Astrocyte (in vitro differentiated cells and primary cell): ENCODE measurements at regions not wholly inside any gene's neighbourhood (a gene's known extent, or its start where the extent isn't known, plus 50 kb on each side); places are given as distances from the start of the nearest gene placed in this dataset.

Experiments
- DNase-seq: peaks from one replicate; pipeline ENCODE4 v3.0.0-alpha.2; 2010; ENCODE audit warnings: low read depth
- FAIRE-seq: peaks from 2 replicates; lab custom pipeline; 2011; peaks lifted over from hg19 to GRCh38; lab: Jason Lieb, UNC
- H2AFZ ChIP-seq: 2 replicates; pipeline ENCODE4 v1.6.0; 2012; ENCODE audit warnings: low read depth, low read length, inconsistent platforms
- H3K27ac ChIP-seq: 2 replicates; pipeline ENCODE4 v1.5.1; 2011; ENCODE audit warnings: low read depth, low read length, inconsistent platforms
- H3K27me3 ChIP-seq: 2 replicates; pipeline ENCODE4 v1.6.0; 2011; ENCODE audit warnings: low read length, inconsistent platforms; ENCODE audit not compliant: insufficient read depth
- H3K36me3 ChIP-seq: 2 replicates; pipeline ENCODE4 v1.5.1; 2011; ENCODE audit warnings: low read length, inconsistent platforms; ENCODE audit not compliant: insufficient read depth
- H3K4me1 ChIP-seq: 2 replicates; pipeline ENCODE4 v1.5.1; 2011; ENCODE audit warnings: low read length, inconsistent platforms; ENCODE audit not compliant: insufficient read depth
- H3K4me2 ChIP-seq: 2 replicates; pipeline ENCODE4 v1.6.0; 2012; ENCODE audit warnings: low read length, inconsistent platforms
- H3K4me3 ChIP-seq: 2 replicates; pipeline ENCODE4 v1.5.1; 2011; ENCODE audit warnings: low read depth, mild to moderate bottlenecking, low read length, inconsistent platforms; ENCODE audit not compliant: insufficient read depth
- H3K79me2 ChIP-seq: 2 replicates; pipeline ENCODE4 v1.6.0; 2012; ENCODE audit warnings: mild to moderate bottlenecking, low read length, inconsistent platforms; ENCODE audit not compliant: insufficient read depth
- H3K9ac ChIP-seq: 2 replicates; pipeline ENCODE4 v1.6.0; 2012; ENCODE audit warnings: mild to moderate bottlenecking, low read length, inconsistent platforms
- H3K9me3 ChIP-seq: 2 replicates; pipeline ENCODE4 v1.5.1; 2012; ENCODE audit warnings: low read depth, mild to moderate bottlenecking, low read length, inconsistent platforms; ENCODE audit not compliant: insufficient read depth
- H4K20me1 ChIP-seq: 2 replicates; pipeline ENCODE4 v1.6.0; 2012; ENCODE audit warnings: low read length, inconsistent platforms; ENCODE audit not compliant: insufficient read depth
- H3K27ac Mint-ChIP-seq: one replicate; pipeline ENCODE4 v1.8.0; 2021; ENCODE audit warnings: mild to moderate bottlenecking, mixed read lengths; ENCODE audit not compliant: unreplicated experiment
- H3K27me3 Mint-ChIP-seq: one replicate; pipeline ENCODE4 v1.8.0; 2021; ENCODE audit warnings: low read depth, mixed read lengths; ENCODE audit not compliant: unreplicated experiment
- H3K36me3 Mint-ChIP-seq: one replicate; pipeline ENCODE4 v1.8.0; 2021; ENCODE audit warnings: low read depth, mixed read lengths; ENCODE audit not compliant: unreplicated experiment
- H3K4me1 Mint-ChIP-seq: one replicate; pipeline ENCODE4 v1.8.0; 2021; ENCODE audit warnings: low read depth, mixed read lengths; ENCODE audit not compliant: unreplicated experiment
- H3K4me3 Mint-ChIP-seq: one replicate; pipeline ENCODE4 v1.8.0; 2021; ENCODE audit warnings: mild to moderate bottlenecking, moderate library complexity, mixed read lengths; ENCODE audit not compliant: unreplicated experiment
- H3K9me3 Mint-ChIP-seq: one replicate; pipeline ENCODE4 v1.8.0; 2021; ENCODE audit warnings: mild to moderate bottlenecking, mixed read lengths; ENCODE audit not compliant: unreplicated experiment
- EZH2 ChIP-seq: IDR thresholded peaks from 2 replicates; pipeline ENCODE4 v1.6.1; 2012; ENCODE audit warnings: mild to moderate bottlenecking, low read length, inconsistent platforms; ENCODE audit not compliant: insufficient read depth
- TF ChIP-seq, protein P1 (sequence below): IDR thresholded peaks from 2 replicates; pipeline ENCODE4 v1.5.1; 2011; ENCODE audit warnings: low read depth, mild to moderate bottlenecking, inconsistent platforms, low read length, moderate library complexity; ENCODE audit not compliant: insufficient read depth

DNA sequence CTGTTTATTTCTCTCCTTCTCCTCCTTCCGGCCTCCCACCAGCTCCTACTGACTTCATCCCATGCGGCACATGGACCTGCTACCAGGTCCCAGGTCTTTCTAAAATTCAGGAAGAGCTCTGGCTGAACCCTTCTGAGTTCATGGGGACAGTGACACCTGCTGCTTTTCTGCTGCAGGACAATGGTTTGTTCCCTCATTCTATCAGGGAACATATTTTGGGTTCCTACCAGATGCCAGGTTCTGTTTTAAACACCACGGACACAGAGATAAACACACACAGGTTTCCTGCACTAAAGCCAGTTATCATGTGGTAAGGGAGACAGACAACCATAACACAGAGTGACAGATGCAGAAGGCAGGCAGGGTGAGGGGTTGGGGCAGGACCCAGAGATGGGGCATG lies 114.0 kb upstream of the RAB4A start:
- no peaks in the 10 kb centered on the region for H3K4me1 ChIP-seq
- no peaks in the 10 kb centered on the region for H3K36me3 ChIP-seq
- no peak overlapping the region for H3K4me3 ChIP-seq
- Mint-ChIP-seq H3K27ac (no peak overlapping the region), H3K4me3 (no peak overlapping the region), H3K27me3 (peaks cover 51% of the 10 kb centered on the region), H3K4me1 (peaks cover 4% of the 10 kb centered on the region), H3K36me3 (no peaks in the 10 kb centered on the region), H3K9me3 (no peaks in the 10 kb centered on the region)
- H3K27ac ChIP-seq: no peak overlapping the region
- DNase-seq (no peak), FAIRE-seq (no peak)
- no peaks in the 10 kb centered on the region for H4K20me1 ChIP-seq
- H2AFZ ChIP-seq: no peak overlapping the region
- TF ChIP-seq, protein P1, sequence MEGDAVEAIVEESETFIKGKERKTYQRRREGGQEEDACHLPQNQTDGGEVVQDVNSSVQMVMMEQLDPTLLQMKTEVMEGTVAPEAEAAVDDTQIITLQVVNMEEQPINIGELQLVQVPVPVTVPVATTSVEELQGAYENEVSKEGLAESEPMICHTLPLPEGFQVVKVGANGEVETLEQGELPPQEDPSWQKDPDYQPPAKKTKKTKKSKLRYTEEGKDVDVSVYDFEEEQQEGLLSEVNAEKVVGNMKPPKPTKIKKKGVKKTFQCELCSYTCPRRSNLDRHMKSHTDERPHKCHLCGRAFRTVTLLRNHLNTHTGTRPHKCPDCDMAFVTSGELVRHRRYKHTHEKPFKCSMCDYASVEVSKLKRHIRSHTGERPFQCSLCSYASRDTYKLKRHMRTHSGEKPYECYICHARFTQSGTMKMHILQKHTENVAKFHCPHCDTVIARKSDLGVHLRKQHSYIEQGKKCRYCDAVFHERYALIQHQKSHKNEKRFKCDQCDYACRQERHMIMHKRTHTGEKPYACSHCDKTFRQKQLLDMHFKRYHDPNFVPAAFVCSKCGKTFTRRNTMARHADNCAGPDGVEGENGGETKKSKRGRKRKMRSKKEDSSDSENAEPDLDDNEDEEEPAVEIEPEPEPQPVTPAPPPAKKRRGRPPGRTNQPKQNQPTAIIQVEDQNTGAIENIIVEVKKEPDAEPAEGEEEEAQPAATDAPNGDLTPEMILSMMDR: peak; percentile 11
- no peak for TF ChIP-seq EZH2
- H3K9ac ChIP-seq: no peak overlapping the region
- H3K9me3 ChIP-seq: no peaks in the 10 kb centered on the region
- no peak overlapping the region for H3K4me2 ChIP-seq
- peaks cover 4% of the 10 kb centered on the region for H3K27me3 ChIP-seq
- H3K79me2 ChIP-seq: no peaks in the 10 kb centered on the region

DNA sequence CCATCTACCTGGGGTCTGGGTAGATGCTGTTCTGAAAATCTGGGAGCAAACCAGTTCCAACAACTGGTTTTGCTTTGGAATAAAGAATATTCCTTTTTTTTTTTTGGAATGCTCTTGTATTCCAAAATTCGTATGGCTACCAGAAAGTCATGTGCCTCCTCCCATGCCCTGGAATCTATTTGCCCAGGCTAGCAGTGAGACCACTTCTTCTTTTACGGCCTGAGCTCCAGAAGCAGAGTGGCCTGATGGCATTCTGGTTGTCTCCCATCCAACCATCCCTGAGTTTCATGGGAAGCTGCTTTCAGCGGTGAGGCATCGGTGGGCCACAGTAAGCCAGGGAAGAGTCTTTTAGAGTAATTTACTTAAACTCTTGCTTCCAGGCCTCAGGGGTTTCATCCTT lies 113.4 kb upstream of the RAB4A start:
- Histone ChIP-seq H3K27ac (no peak overlapping the region), H3K4me3 (no peak overlapping the region), H3K4me1 (no peaks in the 10 kb centered on the region), H3K9ac (no peak overlapping the region), H2AFZ (no peak overlapping the region), H3K4me2 (no peak overlapping the region), H4K20me1 (no peaks in the 10 kb centered on the region), H3K9me3 (no peaks in the 10 kb centered on the region), H3K27me3 (peaks cover 4% of the 10 kb centered on the region), H3K36me3 (no peaks in the 10 kb centered on the region), H3K79me2 (no peaks in the 10 kb centered on the region)
- H3K4me3 Mint-ChIP-seq: no peak overlapping the region
- peaks cover 51% of the 10 kb centered on the region for H3K27me3 Mint-ChIP-seq
- H3K27ac Mint-ChIP-seq: no peak overlapping the region
- no peaks in the 10 kb centered on the region for H3K36me3 Mint-ChIP-seq
- TF ChIP-seq, protein P1: no peak
- no peak for TF ChIP-seq EZH2
- FAIRE-seq (no peak), DNase-seq (no peak)
- H3K9me3 Mint-ChIP-seq: no peaks in the 10 kb centered on the region
- H3K4me1 Mint-ChIP-seq: peaks cover 4% of the 10 kb centered on the region

DNA sequence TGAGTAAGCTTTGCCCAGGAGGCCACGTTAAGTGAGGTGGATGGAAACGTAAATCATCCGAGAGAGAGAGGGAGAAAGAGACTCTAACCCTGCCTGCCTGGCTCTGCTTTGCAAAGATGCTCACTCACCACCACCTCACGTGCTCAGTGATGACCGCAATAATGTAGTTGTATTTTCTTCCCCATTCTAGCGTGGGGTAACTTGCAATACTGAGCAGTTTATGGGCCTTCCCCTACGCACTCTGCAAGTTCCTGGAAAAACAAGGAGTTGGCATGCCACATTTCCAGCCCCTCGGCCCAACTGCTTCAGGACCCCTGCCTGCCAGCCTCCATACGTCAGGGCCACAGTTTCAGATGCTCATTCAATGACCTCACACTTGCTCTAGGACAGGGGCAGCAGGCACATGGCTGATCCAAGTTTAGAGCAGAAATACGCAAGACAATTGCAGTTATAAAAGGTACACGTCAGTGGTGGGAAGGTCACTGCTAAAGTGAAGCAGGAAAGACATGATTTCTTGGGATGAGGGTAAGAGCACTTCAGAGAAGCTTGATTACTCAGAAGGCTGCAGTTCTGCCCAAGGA lies 112.5 kb upstream of the RAB4A start:
- H3K27ac ChIP-seq: no peak overlapping the region
- no peak overlapping the region for H2AFZ ChIP-seq
- Mint-ChIP-seq H3K27me3 (peaks cover 51% of the 10 kb centered on the region), H3K4me1 (peaks cover 4% of the 10 kb centered on the region), H3K4me3 (no peak overlapping the region), H3K9me3 (no peaks in the 10 kb centered on the region), H3K36me3 (no peaks in the 10 kb centered on the region), H3K27ac (no peak overlapping the region)
- H3K9ac ChIP-seq: no peak overlapping the region
- TF ChIP-seq, protein P1: no peak
- TF ChIP-seq EZH2: no peak
- FAIRE-seq: no peak
- DNase-seq: no peak
- no peaks in the 10 kb centered on the region for H4K20me1 ChIP-seq
- H3K27me3 ChIP-seq: peaks cover 4% of the 10 kb centered on the region
- no peaks in the 10 kb centered on the region for H3K9me3 ChIP-seq
- no peaks in the 10 kb centered on the region for H3K79me2 ChIP-seq
- H3K4me1 ChIP-seq: no peaks in the 10 kb centered on the region
- no peak overlapping the region for H3K4me2 ChIP-seq
- no peaks in the 10 kb centered on the region for H3K36me3 ChIP-seq
- H3K4me3 ChIP-seq: no peak overlapping the region
